HG02884 (cell line): ENCODE measurements at regions not wholly inside any gene's neighbourhood (a gene's known extent, or its start where the extent isn't known, plus 50 kb on each side); places are given as distances from the start of the nearest gene placed in this dataset.
"Not testable (repeated sequence)": the region's sequence is repeated elsewhere in the genome, so short reads cannot be mapped to it uniquely, and the experiment has no call there.

Source experiments
- ATAC-seq: cut with Tn5 transposase; IDR thresholded peaks from one replicate; pipeline ENCODE4 v1.9.1; 2021; ENCODE audit warnings: mild to moderate bottlenecking, moderate library complexity; ENCODE audit not compliant: unreplicated experiment

- no peak for ATAC-seq
Observed at GRCh38 chrX:93468075-93468474, 205.3 kb downstream of the NAP1L3 start.

- no peak for ATAC-seq
Observed at GRCh38 chrX:93466383-93466782, 207.0 kb downstream of the NAP1L3 start.

- no peak for ATAC-seq
Observed at GRCh38 chrX:93461060-93461459, 212.3 kb downstream of the NAP1L3 start.

- no peak for ATAC-seq
Observed at GRCh38 chrX:93454509-93454908, 218.9 kb downstream of the NAP1L3 start.

GRCh38 chrX:93434721-93435120 lies 238.7 kb downstream of the NAP1L3 start:
- not testable (repeated sequence) for ATAC-seq

GRCh38 chrX:93428497-93428896 lies 244.9 kb downstream of the NAP1L3 start:
- no peak for ATAC-seq

GRCh38 chrX:93422693-93423092 lies 250.7 kb downstream of the NAP1L3 start:
- ATAC-seq = peak; percentile 69

GRCh38 chrX:93420525-93421082 lies 252.8 kb downstream of the NAP1L3 start:
- ATAC-seq = no peak

GRCh38 chrX:93420090-93420489 lies 253.3 kb downstream of the NAP1L3 start:
- no peak for ATAC-seq

GRCh38 chrX:93419642-93420041 lies 253.7 kb downstream of the NAP1L3 start:
- no peak for ATAC-seq

GRCh38 chrX:93404121-93404520 lies 269.3 kb downstream of the NAP1L3 start:
- ATAC-seq = no peak

GRCh38 chrX:93354651-93355050 lies 318.7 kb downstream of the NAP1L3 start:
- ATAC-seq = no peak

GRCh38 chrX:93346309-93346708 lies 327.1 kb downstream of the NAP1L3 start:
- no peak for ATAC-seq

GRCh38 chrX:93344287-93344686 lies 329.1 kb downstream of the NAP1L3 start:
- not testable (repeated sequence) for ATAC-seq

- no peak for ATAC-seq
Observed at GRCh38 chrX:93332329-93332728, 341.0 kb downstream of the NAP1L3 start.

GRCh38 chrX:93322110-93322509 lies 351.3 kb downstream of the NAP1L3 start:
- no peak for ATAC-seq

- no peak for ATAC-seq
Observed at GRCh38 chrX:93319609-93320008, 353.8 kb downstream of the NAP1L3 start.
